ENCODE measurements at regions not wholly inside any gene's neighbourhood (a gene's known extent, or its start where the extent isn't known, plus 50 kb on each side); places are given as distances from the start of the nearest gene placed in this dataset.
"Not testable (repeated sequence)": the region's sequence is repeated elsewhere in the genome, so short reads cannot be mapped to it uniquely, and the experiment has no call there.

DNA sequence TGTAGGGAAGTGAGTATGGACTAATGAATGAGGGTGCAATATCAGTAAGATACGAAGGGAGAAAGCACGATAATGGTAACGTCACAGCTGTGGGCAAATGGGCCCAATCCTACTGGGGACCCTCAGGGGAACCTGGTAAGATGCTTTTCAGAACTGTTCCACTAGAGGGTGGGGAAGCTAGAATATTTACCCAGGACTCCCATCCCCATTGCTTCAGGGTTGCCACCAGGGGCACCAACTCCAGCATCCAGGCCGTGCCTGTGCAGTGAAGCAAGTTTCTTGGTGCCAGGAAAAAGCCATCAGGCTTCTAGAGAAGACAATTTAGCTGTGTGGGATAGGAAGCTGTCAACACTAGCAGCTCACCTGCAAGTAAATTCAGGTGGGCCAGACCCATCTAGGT is 409.3 kb downstream of the AGTPBP1 start:
- Histone ChIP-seq H3K4me1 (no peaks in the 10 kb centered on the region), H3K27me3 (no peaks in the 10 kb centered on the region), H3K27ac (no peak overlapping the region), H3K9me3 (no peaks in the 10 kb centered on the region), H3K36me3 (no peaks in the 10 kb centered on the region), H3K4me3 (no peak overlapping the region)
- intact Hi-C loops (cut with DNase I; ENCODE audit: low total_unique reads) = no loop called here
- TF ChIP-seq, protein P1, sequence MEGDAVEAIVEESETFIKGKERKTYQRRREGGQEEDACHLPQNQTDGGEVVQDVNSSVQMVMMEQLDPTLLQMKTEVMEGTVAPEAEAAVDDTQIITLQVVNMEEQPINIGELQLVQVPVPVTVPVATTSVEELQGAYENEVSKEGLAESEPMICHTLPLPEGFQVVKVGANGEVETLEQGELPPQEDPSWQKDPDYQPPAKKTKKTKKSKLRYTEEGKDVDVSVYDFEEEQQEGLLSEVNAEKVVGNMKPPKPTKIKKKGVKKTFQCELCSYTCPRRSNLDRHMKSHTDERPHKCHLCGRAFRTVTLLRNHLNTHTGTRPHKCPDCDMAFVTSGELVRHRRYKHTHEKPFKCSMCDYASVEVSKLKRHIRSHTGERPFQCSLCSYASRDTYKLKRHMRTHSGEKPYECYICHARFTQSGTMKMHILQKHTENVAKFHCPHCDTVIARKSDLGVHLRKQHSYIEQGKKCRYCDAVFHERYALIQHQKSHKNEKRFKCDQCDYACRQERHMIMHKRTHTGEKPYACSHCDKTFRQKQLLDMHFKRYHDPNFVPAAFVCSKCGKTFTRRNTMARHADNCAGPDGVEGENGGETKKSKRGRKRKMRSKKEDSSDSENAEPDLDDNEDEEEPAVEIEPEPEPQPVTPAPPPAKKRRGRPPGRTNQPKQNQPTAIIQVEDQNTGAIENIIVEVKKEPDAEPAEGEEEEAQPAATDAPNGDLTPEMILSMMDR (IDR thresholded peaks at IDR 0.05) = no peak
- DNase-seq = no peak

DNA sequence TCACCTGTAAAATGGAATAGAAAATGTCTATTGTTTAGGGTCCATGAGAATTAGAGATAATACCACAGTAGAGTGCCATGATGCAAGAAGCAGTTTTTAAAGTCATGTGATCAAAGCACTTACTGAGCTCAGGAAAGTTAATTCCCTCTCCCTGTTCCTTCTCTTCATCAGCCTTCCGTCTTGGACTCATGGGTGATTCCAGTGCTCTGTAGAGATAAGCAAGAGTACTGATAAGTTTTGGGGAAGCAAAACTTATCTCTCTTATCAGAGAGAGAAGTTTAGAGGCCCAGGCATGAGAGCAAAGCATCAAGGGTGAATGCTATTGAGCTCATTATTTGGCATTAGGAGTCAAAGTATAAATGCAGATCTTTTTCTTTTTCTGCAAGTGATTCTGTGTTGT is 410.1 kb downstream of the AGTPBP1 start:
- TF ChIP-seq, protein P1 (IDR thresholded peaks at IDR 0.05) = no peak
- Histone ChIP-seq H3K27me3 (no peaks in the 10 kb centered on the region), H3K4me3 (no peak overlapping the region), H3K36me3 (no peaks in the 10 kb centered on the region), H3K27ac (no peak overlapping the region), H3K9me3 (no peaks in the 10 kb centered on the region), H3K4me1 (no peaks in the 10 kb centered on the region)
- intact Hi-C loops (cut with DNase I; ENCODE audit: low total_unique reads) = no loop called here
- DNase-seq = no peak

DNA sequence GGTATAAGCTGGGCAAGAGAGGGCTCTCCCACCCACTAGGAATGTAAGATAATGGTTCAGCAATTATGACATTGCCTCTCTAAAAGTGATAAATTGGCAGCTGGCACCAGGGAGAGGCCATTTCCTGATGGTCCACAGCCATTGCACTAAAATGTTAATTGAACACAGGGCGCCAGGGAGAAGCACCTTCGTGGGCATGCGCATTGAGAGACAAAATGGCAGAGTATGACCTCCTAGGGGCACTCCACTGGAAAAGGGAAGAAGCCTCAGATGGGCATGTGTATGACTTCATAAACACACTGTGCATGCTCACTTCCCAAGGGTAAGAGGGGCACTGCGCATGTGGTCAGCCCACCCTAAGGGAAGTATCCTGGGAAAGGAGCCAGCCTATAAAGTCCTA is 419.2 kb downstream of the AGTPBP1 start:
- no peak overlapping the region for H3K4me3 ChIP-seq
- DNase-seq = no peak
- H3K9me3 ChIP-seq = peaks cover 0 to 3% (median 0%) of the 10 kb centered on the region in 3 donors
- intact Hi-C loops (cut with DNase I; ENCODE audit: low total_unique reads) = no loop called here
- TF ChIP-seq, protein P1 (IDR thresholded peaks at IDR 0.05) = no peak
- no peak overlapping the region for H3K27ac ChIP-seq
- H3K27me3 ChIP-seq = no peaks in the 10 kb centered on the region
- H3K36me3 ChIP-seq = no peaks in the 10 kb centered on the region
- H3K4me1 ChIP-seq = no peaks in the 10 kb centered on the region

DNA sequence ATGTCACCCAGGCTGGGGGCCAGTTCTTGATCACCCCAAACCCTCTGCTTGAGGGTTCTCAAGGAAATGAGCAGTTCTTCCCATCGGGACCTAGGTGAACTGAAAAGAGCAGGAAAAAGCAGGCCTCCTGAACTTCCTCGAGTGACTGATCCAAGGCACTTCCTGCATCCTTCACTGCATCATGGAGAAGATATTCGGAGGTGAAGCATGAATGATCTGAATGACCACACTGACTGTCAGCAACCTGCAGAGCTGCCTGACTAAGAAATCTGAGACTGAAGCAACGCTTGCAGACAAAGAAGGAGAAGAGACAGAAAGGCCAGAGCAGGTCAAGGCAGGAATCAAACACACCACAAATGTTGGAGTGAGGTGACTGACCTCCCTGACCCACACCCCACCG is 420.2 kb downstream of the AGTPBP1 start:
- Histone ChIP-seq H3K27me3 (no peaks in the 10 kb centered on the region), H3K27ac (no peak overlapping the region), H3K36me3 (no peaks in the 10 kb centered on the region), H3K4me3 (no peak overlapping the region), H3K4me1 (no peaks in the 10 kb centered on the region), H3K9me3 (peaks cover 0 to 3% (median 0%) of the 10 kb centered on the region in 3 donors)
- intact Hi-C loops (cut with DNase I; ENCODE audit: low total_unique reads) = no loop called here
- TF ChIP-seq, protein P1 (IDR thresholded peaks at IDR 0.05) = no peak
- DNase-seq = no peak

DNA sequence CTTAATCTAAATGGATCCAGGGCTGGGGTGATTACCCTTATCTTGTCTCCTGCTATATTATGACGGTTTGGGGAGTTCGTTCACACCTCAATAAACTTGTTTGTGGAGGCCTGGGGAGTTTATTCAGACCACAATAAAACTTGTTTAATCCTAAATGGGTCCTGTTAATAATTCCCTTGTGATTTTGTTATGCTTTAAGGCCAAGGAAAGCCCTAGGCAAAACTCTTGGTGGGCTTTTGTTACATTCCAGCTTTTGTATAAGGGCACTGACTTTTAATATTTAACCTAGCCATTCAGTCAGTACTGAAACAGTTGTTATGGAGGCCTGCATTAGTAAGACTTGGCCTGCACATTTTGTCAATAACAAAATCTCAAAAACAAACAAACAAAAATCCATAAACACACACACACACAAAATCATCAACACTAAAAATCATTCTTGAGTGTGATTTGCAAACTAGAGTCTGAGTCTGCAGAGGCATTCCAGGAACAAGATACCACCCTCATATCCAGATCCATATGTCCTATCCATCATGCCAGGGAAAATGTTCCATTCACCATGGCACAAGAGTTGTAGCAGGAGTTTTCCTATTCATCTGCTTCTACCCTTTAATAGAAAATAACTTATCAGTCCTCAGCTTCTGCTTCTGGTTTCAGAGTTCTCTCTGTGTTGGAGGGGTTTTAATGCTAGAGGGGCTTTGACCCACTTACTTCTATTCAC is 421.7 kb downstream of the AGTPBP1 start:
- Histone ChIP-seq H3K4me1 (no peaks in the 10 kb centered on the region), H3K4me3 (no peak overlapping the region), H3K9me3 (no peaks in the 10 kb centered on the region), H3K36me3 (no peaks in the 10 kb centered on the region), H3K27ac (no peak overlapping the region), H3K27me3 (no peaks in the 10 kb centered on the region)
- intact Hi-C loops (cut with DNase I; ENCODE audit: low total_unique reads) = no loop called here
- TF ChIP-seq, protein P1 (IDR thresholded peaks at IDR 0.05) = no peak
- DNase-seq = no peak

DNA sequence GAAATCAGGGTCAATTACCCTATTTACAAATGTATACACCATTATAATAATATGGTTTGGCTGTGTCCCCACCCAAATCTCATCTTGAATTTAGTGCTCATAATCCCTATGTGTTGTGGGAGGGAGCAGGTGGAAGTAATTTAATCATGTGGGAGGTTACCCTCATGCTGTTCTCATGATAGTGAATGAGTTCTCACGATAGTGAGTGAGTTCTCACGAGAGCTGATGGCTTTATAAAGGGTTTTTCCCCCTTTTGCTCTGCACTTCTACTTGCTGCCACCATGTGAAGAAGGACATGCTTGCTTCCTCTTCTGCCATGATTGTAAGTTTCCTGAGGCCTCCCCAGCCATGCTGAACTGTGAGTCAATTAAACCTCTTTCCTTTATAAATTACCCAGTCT is 426.2 kb downstream of the AGTPBP1 start:
- H3K36me3 ChIP-seq; H3K27me3 ChIP-seq; DNase-seq; intact Hi-C loops (cut with DNase I; ENCODE audit: low total_unique reads); H3K9me3 ChIP-seq; H3K27ac ChIP-seq; H3K4me3 ChIP-seq; H3K4me1 ChIP-seq: not testable (repeated sequence)
